ENCODE measurements at regions not wholly inside any gene's neighbourhood (a gene's known extent, or its start where the extent isn't known, plus 50 kb on each side); places are given as distances from the start of the nearest gene placed in this dataset.
"Not testable (repeated sequence)": the region's sequence is repeated elsewhere in the genome, so short reads cannot be mapped to it uniquely, and the experiment has no call there.

DNA sequence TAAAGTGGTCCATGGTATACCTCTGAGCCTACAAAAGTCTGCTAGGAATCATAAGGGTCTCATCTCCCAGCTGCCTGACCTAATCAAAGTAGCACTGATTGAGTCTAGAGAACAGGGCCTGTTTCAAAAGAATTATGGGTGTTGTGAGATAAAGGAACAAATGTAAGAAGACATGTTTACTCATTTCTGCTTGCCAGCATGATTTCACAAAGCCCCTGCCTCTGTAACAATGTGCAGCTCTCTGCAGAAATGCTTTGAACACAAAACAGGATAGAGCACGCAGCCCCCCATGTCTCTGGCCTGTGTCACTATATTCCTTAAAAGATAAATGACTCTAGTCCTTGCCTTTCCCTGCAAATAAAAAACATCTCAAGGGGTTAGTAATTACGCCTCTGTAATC is 94.7 kb upstream of the IGSF10 start:
- DNase-seq (ENCODE audit: low spot score): peak; percentile 43

DNA sequence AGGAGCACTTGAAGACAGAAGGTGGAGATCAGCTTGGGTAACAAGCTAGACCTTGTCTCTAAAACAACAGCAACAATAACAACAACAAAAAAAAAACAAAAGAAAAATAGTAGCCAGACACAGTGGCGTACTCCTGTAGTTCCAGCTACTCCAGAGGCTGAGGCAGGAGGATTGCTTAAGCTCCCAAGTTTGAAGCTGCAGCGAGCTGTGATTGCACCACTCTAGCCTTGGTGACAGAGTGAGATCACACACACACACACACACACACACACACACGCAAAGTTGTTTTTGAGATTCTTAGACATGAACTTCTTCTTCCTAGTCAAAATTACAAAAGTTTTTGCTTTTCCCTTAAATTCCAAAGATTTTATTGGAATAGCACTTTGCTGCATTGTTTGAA is 93.0 kb upstream of the IGSF10 start:
- no peak for DNase-seq (ENCODE audit: low spot score)

DNA sequence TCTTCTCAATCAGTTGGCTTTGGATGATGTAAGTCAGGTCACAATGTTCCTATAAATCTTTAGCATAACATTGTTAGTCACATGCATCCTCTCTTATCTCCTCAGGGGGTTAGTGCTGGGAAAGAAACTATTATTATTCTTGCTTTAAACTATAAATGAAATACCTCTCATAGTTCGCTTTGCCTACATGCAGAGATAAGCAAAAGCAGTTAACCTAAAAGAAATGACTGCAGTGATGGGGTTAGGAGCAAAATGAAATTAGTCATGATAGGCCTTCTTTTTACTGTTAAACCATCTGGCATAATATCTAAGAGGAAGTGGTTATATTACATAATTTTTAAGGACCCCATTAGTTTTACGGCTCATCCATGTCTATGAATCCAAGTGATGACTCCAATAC is 91.7 kb upstream of the IGSF10 start:
- DNase-seq (ENCODE audit: low spot score): no peak

DNA sequence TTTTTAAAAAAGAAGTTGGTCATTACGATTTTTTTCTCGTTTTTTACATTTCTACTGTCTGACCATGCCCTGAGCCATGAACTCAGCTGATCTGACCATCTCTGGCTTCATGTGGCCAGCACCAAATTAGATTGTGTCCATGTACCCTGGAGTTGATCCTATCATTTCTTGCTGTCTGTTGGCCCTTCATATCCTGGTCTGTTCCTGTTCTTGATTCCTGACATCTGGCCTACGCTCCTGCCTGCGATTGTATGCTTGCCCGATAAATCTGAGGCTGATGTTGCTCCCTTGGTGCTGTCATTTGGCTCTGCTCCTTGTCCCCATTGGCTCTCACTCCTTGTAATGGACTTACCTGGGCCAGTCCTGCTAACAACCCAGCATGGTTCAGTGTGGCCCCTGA is 89.8 kb upstream of the IGSF10 start:
- peak; percentile 61 for DNase-seq (ENCODE audit: low spot score)

DNA sequence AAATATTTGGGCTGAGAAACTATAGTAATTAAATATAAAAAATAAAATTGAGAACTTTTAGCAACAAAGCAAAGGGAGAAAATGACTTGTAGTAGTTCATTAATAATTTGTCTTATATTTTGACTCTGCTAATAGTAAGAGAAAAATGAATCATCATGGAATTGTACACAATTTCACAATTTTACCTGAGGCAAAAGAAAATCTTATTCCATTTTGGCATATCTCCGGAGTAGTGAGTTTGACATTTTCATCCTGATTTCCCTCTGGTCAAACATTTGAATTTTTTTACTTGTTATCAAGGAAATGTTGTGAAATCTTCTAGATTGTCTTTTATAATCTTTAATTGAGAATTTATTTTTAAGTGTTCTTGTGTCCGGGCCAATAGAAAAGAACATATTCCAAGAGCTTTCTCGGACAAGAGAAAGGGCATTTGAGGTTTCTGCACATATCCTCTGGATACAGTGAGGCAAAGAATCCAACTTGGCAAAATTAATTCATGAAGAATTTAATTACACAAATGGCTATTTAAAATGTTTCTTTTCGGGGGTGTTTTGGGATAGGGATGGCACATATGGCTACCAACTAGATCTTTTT is 89.3 kb upstream of the IGSF10 start:
- no peak for DNase-seq (ENCODE audit: low spot score)

DNA sequence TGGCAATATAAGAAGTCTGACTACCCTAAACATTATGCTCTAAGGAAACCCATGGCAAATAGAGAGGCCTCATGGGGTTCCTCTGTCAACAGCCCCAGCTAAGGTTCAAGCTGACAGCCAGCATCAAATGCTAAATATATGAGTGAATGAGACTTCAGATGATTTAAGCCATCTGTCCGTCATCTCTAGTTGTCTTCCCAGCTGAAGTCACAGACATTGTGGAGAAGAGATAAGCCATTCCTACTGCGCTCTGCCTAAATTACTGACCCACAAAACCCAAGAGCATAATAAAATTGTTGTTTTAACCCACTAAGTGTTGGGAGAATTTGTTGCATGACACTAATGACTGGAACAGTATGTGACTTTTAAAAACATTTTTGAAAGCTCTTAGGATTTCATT is 87.3 kb upstream of the IGSF10 start:
- no peak for DNase-seq (ENCODE audit: low spot score)

DNA sequence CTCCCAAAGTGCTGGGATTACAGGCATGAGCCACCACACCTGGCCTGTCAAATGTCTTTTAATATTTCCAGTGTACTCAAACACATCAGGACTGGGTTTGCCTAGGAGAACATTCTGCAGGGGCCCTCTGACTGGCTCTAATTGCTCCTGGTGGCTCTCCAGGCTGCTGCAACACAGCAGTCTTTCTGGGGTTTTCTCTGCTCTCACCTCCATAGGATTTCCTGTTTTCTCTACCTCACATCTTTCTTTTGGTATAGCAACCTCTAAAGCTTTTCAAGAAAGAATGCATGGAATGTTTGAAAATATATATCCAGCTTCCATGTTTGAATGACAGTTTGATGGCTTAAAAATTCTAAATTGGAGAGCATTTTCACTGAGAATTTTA is 83.3 kb upstream of the IGSF10 start:
- no peak for DNase-seq (ENCODE audit: low spot score)

DNA sequence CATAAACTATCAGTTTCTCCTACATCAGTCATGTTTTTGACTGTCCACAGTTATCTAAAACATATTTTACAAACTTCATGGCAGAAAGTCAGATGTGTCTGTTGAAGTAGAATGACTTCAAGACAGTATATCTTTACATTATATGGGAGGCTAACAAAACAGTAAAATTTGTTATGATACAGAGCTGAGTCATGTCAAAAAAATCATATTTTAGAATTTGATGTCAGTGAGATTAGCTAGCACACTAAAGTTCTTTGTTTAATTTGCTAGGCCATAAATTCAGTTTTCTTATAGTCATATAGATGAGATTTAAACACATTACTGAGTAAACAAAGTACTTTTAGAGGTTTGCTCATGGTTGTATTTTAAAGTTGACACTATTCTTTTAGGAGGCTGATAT is 80.3 kb upstream of the IGSF10 start:
- no peak for DNase-seq (ENCODE audit: low spot score)

DNA sequence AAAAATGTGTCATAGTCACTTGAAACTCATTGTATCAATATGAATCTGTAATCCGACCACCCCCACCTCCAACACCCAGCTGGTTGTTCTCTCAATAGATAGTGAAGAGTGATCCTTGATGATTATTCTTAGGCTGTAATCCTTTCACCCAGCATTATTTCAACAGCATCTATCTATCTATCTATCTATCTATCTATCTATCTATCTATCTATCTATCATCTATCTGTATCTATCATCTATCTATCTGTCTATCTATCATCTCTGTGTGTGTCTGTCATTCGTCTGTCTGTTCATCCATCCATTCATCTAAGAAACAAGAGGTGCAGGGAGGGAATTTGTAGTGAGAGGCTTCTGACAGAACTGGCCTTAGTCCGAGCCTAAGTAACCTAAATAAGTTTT is 78.7 kb upstream of the IGSF10 start:
- DNase-seq (ENCODE audit: low spot score): no peak

DNA sequence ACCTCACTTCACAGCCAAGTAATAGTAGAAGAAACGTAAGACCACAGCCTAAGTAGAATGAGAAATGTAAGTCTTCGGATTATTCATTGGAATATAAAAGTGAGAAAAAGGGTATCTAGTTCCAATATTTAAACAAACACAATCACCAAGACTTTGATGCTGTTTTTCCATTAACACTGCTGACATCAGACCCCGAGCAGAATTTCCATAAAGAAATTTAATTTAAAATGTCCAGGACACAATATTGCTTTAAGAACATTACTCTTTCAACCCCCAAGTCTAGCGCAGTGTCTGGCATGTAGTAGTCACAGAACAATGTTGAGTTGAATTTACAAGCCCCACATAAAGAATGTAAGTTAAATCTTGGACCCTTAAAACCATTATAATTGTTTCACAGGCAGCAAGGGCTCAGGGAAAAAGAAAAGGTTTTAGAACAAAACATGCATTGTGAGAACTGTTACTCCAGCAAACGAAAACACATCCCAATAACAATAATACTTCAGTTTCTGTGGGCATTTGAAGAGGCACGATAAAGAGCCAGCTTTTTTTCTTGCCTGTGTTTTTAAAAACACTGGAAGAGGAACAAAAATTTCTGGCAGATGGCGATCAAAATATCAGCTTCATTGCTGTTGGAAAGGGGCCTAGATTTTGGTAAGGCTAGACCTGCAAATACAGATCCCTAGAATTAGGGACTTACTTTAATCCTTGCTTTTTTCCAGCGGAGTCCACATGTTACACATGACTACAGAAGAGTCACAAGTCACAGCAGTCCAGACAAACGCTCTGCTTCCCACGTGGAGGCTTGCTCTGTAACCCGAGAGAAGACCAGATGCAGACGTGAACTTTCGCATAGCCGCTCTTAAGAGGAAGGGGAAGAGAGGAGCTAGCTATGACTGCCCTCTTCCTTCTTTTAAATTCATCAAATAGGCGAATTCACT is 77.9 kb upstream of the IGSF10 start:
- DNase-seq (ENCODE audit: low spot score): peak; percentile 62

DNA sequence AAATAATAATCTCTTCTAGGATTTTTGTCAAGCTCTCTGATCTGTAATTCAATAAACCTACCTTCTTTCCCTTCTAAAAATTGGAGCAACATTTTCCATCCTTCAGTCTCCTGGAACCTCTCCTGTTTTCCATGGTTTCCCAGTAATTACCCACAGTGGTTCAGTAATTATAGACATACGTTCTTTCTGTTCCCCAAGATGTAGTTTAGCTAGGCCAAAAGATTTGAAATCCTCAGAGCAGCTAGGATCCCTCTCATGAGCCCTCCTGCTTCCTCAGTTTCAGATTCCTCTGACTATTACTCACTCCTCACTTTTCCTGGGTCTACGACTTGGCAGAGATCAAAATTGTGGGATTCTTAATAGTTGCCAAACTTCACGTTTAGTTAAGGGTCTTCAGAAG is 76.9 kb upstream of the IGSF10 start:
- DNase-seq (ENCODE audit: low spot score): no peak

DNA sequence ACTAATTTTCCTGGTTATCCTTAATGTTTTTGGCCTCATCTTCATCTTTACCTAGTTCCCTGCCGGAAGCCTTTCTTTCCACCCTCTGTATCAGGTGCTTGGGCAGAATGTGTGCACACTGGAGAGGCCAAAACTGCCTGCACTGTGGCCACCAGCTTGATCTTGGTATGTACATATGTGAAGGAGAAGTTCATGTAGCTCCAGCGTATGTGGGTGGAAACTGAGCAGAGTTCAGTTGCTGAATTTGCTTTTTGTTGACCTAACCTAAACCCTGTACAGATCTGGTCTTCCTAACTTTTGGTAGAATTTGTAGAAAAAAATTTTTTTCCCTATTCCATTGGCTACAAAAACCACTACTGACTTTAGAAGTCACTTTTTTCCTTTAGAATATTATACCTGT is 65.9 kb upstream of the IGSF10 start:
- no peak for DNase-seq (ENCODE audit: low spot score)

DNA sequence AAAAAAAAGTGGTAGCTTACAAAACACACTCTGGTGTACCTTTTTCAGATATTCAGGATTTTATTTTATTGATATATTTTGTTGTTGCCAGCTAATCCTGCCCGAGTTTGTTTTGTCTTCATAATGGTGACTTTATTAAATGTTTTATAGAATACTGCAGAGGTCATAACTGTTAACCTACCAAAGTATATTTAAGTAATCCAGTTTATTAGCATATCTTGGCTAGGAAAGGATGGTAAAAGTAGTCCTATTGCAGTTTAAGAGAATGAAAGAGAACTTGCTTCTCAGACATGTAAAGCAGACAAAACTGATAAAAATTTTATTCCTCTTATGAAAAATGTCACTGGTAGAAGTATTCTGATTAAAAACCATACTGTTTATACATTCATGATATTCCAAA is 59.2 kb upstream of the IGSF10 start:
- no peak for DNase-seq (ENCODE audit: low spot score)

DNA sequence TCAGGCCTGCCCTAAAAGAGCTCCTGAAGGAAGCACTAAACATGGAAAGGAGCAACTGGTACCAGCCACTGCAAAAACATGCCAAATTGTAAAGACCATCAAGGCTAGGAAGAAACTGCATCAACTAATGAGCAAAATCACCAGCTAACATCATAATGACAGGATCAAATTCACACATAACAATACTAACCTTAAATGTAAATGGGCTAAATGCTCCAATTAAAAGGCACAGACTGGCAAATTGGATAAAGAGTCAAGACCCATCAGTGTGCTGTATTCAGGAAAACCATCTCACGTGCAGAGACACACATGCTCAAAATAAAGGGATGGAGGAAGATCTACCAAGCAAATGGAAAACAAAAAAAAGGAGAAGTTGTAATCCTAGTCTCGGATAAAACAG is 50.6 kb upstream of the IGSF10 start:
- not testable (repeated sequence) for DNase-seq (ENCODE audit: low spot score)

Small RNA genes lying in the stretch of these regions (small RNA-seq; reads per million reads assigned to genes)
- gene MIR5186: 0 reads per million in 2 experiments

All from SK-N-DZ (cell line).